PC-3 (cell line): ENCODE measurements at regions not wholly inside any gene's neighbourhood (a gene's known extent, or its start where the extent isn't known, plus 50 kb on each side); places are given as distances from the start of the nearest gene placed in this dataset.

Source experiments
- ATAC-seq: fragments of 200-7000 bp; cut with Tn5 transposase; 2 replicates; pipeline ENCODE4 v1.9.1; 2020; ENCODE audit warnings: mild to moderate bottlenecking, moderate library complexity
- BruUV-seq: library from RNA; stranded (reverse); fragments of 400-500 nt; replicated peaks from 2 replicates; lab custom pipeline; 2021; lab: Mats Ljungman, UMichigan
- CTCF ChIA-PET: fragments of 300-600 bp; sonication (Branson Sonifier 250); formaldehyde crosslinking; loops from one replicate; lab custom pipeline; 2022; ENCODE audit warnings: antibody characterized with exemption; lab: Charles Lee
- POLR2A ChIA-PET: fragments of 300-600 bp; sonication (Branson Sonifier 250); formaldehyde crosslinking; loops from one replicate; lab custom pipeline; 2022; ENCODE audit warnings: antibody characterized with exemption; ENCODE audit not compliant: unreplicated experiment; lab: Charles Lee
- DNase-seq: peaks from one replicate; pipeline ENCODE4 v3.0.0-alpha.2; 2015
- H2AFZ ChIP-seq: fragments of 300-600 bp; sonication (generic); 2 replicates; pipeline ENCODE4 v1.6.0; 2016; ENCODE audit warnings: antibody characterized with exemption, low read length
- H3F3A ChIP-seq: fragments of 300-600 bp; sonication (generic); one replicate; pipeline ENCODE4 v1.6.0; 2017; ENCODE audit warnings: antibody characterized with exemption, low read length, control low read depth, mild to moderate bottlenecking; ENCODE audit not compliant: unreplicated experiment
- H3K27ac ChIP-seq: fragments of 300-600 bp; sonication (generic); 2 replicates; pipeline ENCODE4 v1.5.1; 2016; ENCODE audit warnings: mild to moderate bottlenecking, low read length
- H3K27me3 ChIP-seq: fragments of 300-600 bp; sonication (generic); 2 replicates; pipeline ENCODE4 v1.6.1; 2016; ENCODE audit warnings: low read length, mixed read lengths
- H3K36me3 ChIP-seq: fragments of 300-600 bp; sonication (generic); 2 replicates; pipeline ENCODE4 v1.6.1; 2016; ENCODE audit warnings: low read depth, mixed run types, low read length, mixed read lengths
- H3K4me1 ChIP-seq: fragments of 300-600 bp; sonication (generic); 2 replicates; pipeline ENCODE4 v1.5.1; 2016; ENCODE audit warnings: low read length; ENCODE audit not compliant: insufficient read depth
- H3K4me2 ChIP-seq: fragments of 300-600 bp; sonication (generic); 2 replicates; pipeline ENCODE4 v1.6.0; 2016; ENCODE audit warnings: low read length
- H3K4me3 ChIP-seq: fragments of 300-600 bp; sonication (generic); 2 replicates; pipeline ENCODE4 v1.5.1; 2016; ENCODE audit warnings: mild to moderate bottlenecking, low read length, mixed read lengths
- H3K79me2 ChIP-seq: fragments of 300-600 bp; sonication (generic); 2 replicates; pipeline ENCODE4 v1.6.1; 2017; ENCODE audit warnings: low read length, mixed read lengths
- H3K9ac ChIP-seq: fragments of 300-600 bp; sonication (generic); 2 replicates; pipeline ENCODE4 v1.6.0; 2016; ENCODE audit warnings: mild to moderate bottlenecking, low read length
- H3K9me2 ChIP-seq: fragments of 300-600 bp; sonication (generic); replicated peaks from 2 replicates; pipeline ENCODE4 v1.6.1; 2016; ENCODE audit warnings: mixed run types, low read length, mixed read lengths
- H3K9me3 ChIP-seq: fragments of 300-600 bp; sonication (generic); 2 replicates; pipeline ENCODE4 v1.6.1; 2016; ENCODE audit warnings: low read length, mixed read lengths
- H4K20me1 ChIP-seq: fragments of 300-600 bp; sonication (generic); 2 replicates; pipeline ENCODE4 v1.6.1; 2016; ENCODE audit warnings: low read length, mixed read lengths
- EZH2 ChIP-seq: fragments of 300-600 bp; sonication (generic); IDR thresholded peaks from one replicate; pipeline ENCODE4 v1.6.1; 2017; ENCODE audit warnings: antibody characterized with exemption, mild to moderate bottlenecking, low read length; ENCODE audit not compliant: unreplicated experiment
- EZH2phosphoT487 ChIP-seq: fragments of 300-600 bp; sonication (generic); IDR thresholded peaks from 2 replicates; pipeline ENCODE4 v1.6.1; 2018; ENCODE audit warnings: mild to moderate bottlenecking, antibody characterized with exemption, low read length, borderline replicate concordance
- intact Hi-C: fragments of 100-400 bp; cut with micrococcal nuclease; formaldehyde crosslinking; loops from 2 replicates; pipeline ENCODE4 v1.9.0; 2023
- TF ChIP-seq, protein P1 (sequence below): fragments of 300-600 bp; sonication (generic); conservative IDR thresholded peaks from 2 replicates; pipeline ENCODE4 v1.5.1; 2017; ENCODE audit warnings: antibody characterized with exemption, low read depth, mild to moderate bottlenecking, low read length

DNA sequence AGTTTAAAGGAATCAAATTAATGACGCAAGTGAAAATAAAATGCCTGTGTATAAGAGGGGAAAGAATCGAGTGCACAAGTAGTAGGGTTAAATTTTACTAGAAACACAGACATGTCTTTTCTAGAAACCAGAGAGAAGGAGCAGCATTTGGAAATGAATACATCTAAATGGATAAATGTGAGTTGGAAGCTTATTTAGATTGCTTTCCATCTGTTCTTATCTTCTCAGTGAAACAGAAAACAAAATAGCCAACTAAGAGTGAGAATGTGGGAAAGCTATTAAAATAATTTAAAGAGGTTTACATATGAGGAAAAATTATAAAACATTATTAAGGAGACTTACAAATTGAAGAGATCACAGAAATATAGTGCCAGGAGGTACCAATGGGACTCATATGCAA is 1818.9 kb upstream of the FLRT2 start:
- ChIA-PET CTCF (no interaction called here), POLR2A (no interaction called here)
- Histone ChIP-seq H3K9me2 (no peaks in the 10 kb centered on the region), H3K9ac (no peak overlapping the region), H3K4me3 (no peak overlapping the region), H3K9me3 (0 out of 2 replicates have a peak, but pooled peaks cover 3% of the 10 kb centered on the region), H3K27ac (no peak overlapping the region), H3K79me2 (no peaks in the 10 kb centered on the region), H3K27me3 (no peaks in the 10 kb centered on the region), H4K20me1 (no peaks in the 10 kb centered on the region), H3K4me2 (no peak overlapping the region), H3F3A (no peaks in the 10 kb centered on the region), H2AFZ (no peak overlapping the region), H3K4me1 (no peaks in the 10 kb centered on the region), H3K36me3 (no peaks in the 10 kb centered on the region)
- ATAC-seq (no peak), DNase-seq (no peak)
- BruUV-seq: no TSS peak
- intact Hi-C loops: no loop called here
- TF ChIP-seq EZH2 (no peak), EZH2phosphoT487 (no peak)
- TF ChIP-seq, protein P1, sequence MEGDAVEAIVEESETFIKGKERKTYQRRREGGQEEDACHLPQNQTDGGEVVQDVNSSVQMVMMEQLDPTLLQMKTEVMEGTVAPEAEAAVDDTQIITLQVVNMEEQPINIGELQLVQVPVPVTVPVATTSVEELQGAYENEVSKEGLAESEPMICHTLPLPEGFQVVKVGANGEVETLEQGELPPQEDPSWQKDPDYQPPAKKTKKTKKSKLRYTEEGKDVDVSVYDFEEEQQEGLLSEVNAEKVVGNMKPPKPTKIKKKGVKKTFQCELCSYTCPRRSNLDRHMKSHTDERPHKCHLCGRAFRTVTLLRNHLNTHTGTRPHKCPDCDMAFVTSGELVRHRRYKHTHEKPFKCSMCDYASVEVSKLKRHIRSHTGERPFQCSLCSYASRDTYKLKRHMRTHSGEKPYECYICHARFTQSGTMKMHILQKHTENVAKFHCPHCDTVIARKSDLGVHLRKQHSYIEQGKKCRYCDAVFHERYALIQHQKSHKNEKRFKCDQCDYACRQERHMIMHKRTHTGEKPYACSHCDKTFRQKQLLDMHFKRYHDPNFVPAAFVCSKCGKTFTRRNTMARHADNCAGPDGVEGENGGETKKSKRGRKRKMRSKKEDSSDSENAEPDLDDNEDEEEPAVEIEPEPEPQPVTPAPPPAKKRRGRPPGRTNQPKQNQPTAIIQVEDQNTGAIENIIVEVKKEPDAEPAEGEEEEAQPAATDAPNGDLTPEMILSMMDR: no peak

DNA sequence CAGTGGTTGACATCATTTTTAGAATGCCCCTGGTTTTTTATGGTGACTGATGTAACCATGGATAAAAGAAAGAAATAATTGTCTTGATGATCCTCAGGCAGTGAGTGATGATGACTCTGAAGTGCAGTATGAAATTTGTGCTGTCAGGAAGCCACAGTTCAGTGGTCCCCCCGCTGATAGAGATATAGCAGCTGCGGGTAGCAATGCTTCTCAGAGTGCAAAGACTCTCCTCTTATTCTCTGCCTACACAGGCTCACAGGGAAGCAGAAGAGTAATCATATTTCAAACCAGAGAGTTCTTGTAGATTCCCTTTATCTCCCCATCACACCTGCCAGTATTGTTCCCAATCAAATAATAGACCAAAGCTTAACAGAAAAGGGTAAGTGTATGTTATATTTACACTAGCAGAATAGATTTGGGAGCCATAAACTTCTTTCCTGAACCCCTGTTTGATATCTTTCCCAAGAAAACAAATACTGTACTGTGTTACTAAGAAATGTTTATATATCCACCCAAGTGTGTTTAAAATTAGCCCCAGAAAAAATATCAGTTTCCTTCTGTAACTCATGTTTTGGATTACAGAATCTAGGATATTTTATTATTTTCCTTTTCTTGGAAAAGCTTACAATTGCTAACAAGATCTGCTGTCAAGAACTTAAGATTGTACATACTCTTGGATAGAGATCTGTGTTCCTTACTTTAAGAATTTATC is 1817.4 kb upstream of the FLRT2 start:
- H3K27me3 ChIP-seq: no peaks in the 10 kb centered on the region
- H3K9me3 ChIP-seq: 0 out of 2 replicates have a peak, but pooled peaks cover 3% of the 10 kb centered on the region

DNA sequence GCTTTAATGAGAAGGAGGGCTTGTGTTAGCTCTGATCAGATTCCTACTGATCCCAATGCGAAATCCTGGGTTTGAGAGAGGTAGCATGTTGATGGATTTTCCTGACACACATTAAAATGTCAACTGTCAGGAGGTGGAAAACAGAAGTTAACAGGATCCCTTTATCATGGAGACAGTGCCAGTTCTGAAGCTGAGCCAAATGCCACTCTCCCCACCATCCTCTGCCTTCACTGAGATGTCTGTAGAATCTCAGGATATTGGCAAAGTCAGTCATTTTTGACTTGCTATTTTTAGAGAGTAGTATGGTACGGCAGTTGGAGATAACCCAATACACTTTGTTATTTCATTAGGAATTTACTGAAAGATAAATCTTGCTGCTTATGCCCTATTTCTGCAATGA is 1816.2 kb upstream of the FLRT2 start:
- BruUV-seq: no TSS peak

More for the DNA sequence above, 1817.4 kb upstream of the FLRT2 start:
- ATAC-seq (no peak), DNase-seq (no peak)
- Histone ChIP-seq H3K79me2 (no peaks in the 10 kb centered on the region), H3K9ac (no peak overlapping the region), H3K4me1 (no peaks in the 10 kb centered on the region), H4K20me1 (no peaks in the 10 kb centered on the region), H3K4me2 (no peak overlapping the region), H3K36me3 (no peaks in the 10 kb centered on the region), H3K27ac (no peak overlapping the region), H2AFZ (no peak overlapping the region), H3K4me3 (no peak overlapping the region), H3K9me2 (no peaks in the 10 kb centered on the region), H3F3A (no peaks in the 10 kb centered on the region)
- BruUV-seq: no TSS peak
- ChIA-PET CTCF (no interaction called here), POLR2A (no interaction called here)
- TF ChIP-seq, protein P1: no peak
- TF ChIP-seq EZH2phosphoT487: no peak
- no peak for TF ChIP-seq EZH2
- intact Hi-C loops: no loop called here

More for the DNA sequence above, 1816.2 kb upstream of the FLRT2 start:
- no peak overlapping the region for H3K4me3 ChIP-seq
- peaks cover 12% of the 10 kb centered on the region; the same call in 1 of the 2 replicates for H3K9me3 ChIP-seq
- TF ChIP-seq EZH2: no peak
- TF ChIP-seq, protein P1: no peak
- no peak overlapping the region for H3K4me2 ChIP-seq
- no peak overlapping the region for H3K9ac ChIP-seq
- ChIA-PET CTCF (no interaction called here), POLR2A (no interaction called here)
- H3K9me2 ChIP-seq: no peaks in the 10 kb centered on the region
- intact Hi-C loops: no loop called here
- no peaks in the 10 kb centered on the region for H3K27me3 ChIP-seq
- DNase-seq (no peak), ATAC-seq (no peak)
- no peaks in the 10 kb centered on the region for H3F3A ChIP-seq
- no peak overlapping the region for H2AFZ ChIP-seq
- no peaks in the 10 kb centered on the region for H3K4me1 ChIP-seq
- H4K20me1 ChIP-seq: no peaks in the 10 kb centered on the region
- no peak overlapping the region for H3K27ac ChIP-seq
- H3K79me2 ChIP-seq: no peaks in the 10 kb centered on the region
- H3K36me3 ChIP-seq: no peaks in the 10 kb centered on the region
